ENCODE measurements at regions not wholly inside any gene's neighbourhood (a gene's known extent, or its start where the extent isn't known, plus 50 kb on each side); places are given as distances from the start of the nearest gene placed in this dataset.

- DNase-seq = no peak
Measured at GRCh38 chr4:115418635-115419396, 305.4 kb upstream of the NDST4 start.

GRCh38 chr4:115396034-115396433, 282.6 kb upstream of the NDST4 start:
- DNase-seq = no peak

GRCh38 chr4:115376866-115377265, 263.4 kb upstream of the NDST4 start:
- DNase-seq = no peak

- DNase-seq = no peak
Measured at GRCh38 chr4:115374621-115375020, 261.2 kb upstream of the NDST4 start.

GRCh38 chr4:115370490-115370889, 257.1 kb upstream of the NDST4 start:
- no peak for DNase-seq

GRCh38 chr4:115370012-115370411, 256.6 kb upstream of the NDST4 start:
- no peak for DNase-seq

- no peak for DNase-seq
Measured at GRCh38 chr4:115366390-115366789, 253.0 kb upstream of the NDST4 start.

- DNase-seq = no peak
Measured at GRCh38 chr4:115365185-115365584, 251.8 kb upstream of the NDST4 start.

GRCh38 chr4:115361781-115362180, 248.4 kb upstream of the NDST4 start:
- no peak for DNase-seq

- DNase-seq = no peak
Measured at GRCh38 chr4:115360431-115360830, 247.0 kb upstream of the NDST4 start.

GRCh38 chr4:115357776-115358175, 244.4 kb upstream of the NDST4 start:
- DNase-seq = no peak

- no peak for DNase-seq
Measured at GRCh38 chr4:115356176-115356575, 242.8 kb upstream of the NDST4 start.

- no peak for DNase-seq
Measured at GRCh38 chr4:115355329-115355728, 241.9 kb upstream of the NDST4 start.

- no peak for DNase-seq
Measured at GRCh38 chr4:115353370-115353769, 239.9 kb upstream of the NDST4 start.

GRCh38 chr4:115343171-115343570, 229.8 kb upstream of the NDST4 start:
- no peak for DNase-seq

GRCh38 chr4:115334736-115335411, 221.5 kb upstream of the NDST4 start:
- DNase-seq = no peak

GRCh38 chr4:115332078-115332477, 218.7 kb upstream of the NDST4 start:
- DNase-seq = no peak

- DNase-seq = no peak
Measured at GRCh38 chr4:115331241-115331640, 217.8 kb upstream of the NDST4 start.

- no peak for DNase-seq
Measured at GRCh38 chr4:115325836-115326235, 212.4 kb upstream of the NDST4 start.

- peak; percentile 87 for DNase-seq
Measured at GRCh38 chr4:115323106-115323707, 209.8 kb upstream of the NDST4 start.

- no peak for DNase-seq
Measured at GRCh38 chr4:115315182-115315581, 201.8 kb upstream of the NDST4 start.

GRCh38 chr4:115310641-115311040, 197.2 kb upstream of the NDST4 start:
- DNase-seq = no peak

GRCh38 chr4:115294717-115295116, 181.3 kb upstream of the NDST4 start:
- DNase-seq = no peak

GRCh38 chr4:115293093-115293462, 179.7 kb upstream of the NDST4 start:
- no peak for DNase-seq
